Activated CD8-positive, alpha-beta memory T cell treated with anti-CD3 and anti-CD28 coated beads for 4 hours (primary cell): ENCODE measurements at regions not wholly inside any gene's neighbourhood (a gene's known extent, or its start where the extent isn't known, plus 50 kb on each side); places are given as distances from the start of the nearest gene placed in this dataset.

Experiments used
- DNase-seq, 2 donors: peaks; one replicate each; pipeline ENCODE4 v3.0.0-alpha.2; 2020; ENCODE audit warnings: low read depth in 2 of 2

- no peak for DNase-seq
These were observed 1087.5 kb downstream of the BRD1 start for GRCh38 chr22:48740086-48740730.

- no peak for DNase-seq
These were observed 1088.2 kb downstream of the BRD1 start for GRCh38 chr22:48739348-48740085.

GRCh38 chr22:48738204-48738980, 1089.3 kb downstream of the BRD1 start:
- no peak for DNase-seq

- DNase-seq = no peak
These were observed 1090.0 kb downstream of the BRD1 start for GRCh38 chr22:48737461-48738203.

GRCh38 chr22:48736593-48737460, 1090.8 kb downstream of the BRD1 start:
- no peak for DNase-seq

- DNase-seq = no peak
These were observed 1092.7 kb downstream of the BRD1 start for GRCh38 chr22:48734961-48735360.

- DNase-seq = no peak
These were observed 1093.3 kb downstream of the BRD1 start for GRCh38 chr22:48734359-48734758.

GRCh38 chr22:48729499-48730171, 1098.0 kb downstream of the BRD1 start:
- DNase-seq = no peak

GRCh38 chr22:48727454-48728058, 1100.1 kb downstream of the BRD1 start:
- DNase-seq = no peak

GRCh38 chr22:48724899-48725298, 1102.8 kb downstream of the BRD1 start:
- no peak for DNase-seq

- no peak for DNase-seq
These were observed 1105.0 kb downstream of the BRD1 start for GRCh38 chr22:48722661-48723060.

- no peak for DNase-seq
These were observed 1106.3 kb downstream of the BRD1 start for GRCh38 chr22:48721395-48721669.

GRCh38 chr22:48720662-48721394, 1106.8 kb downstream of the BRD1 start:
- DNase-seq = no peak

GRCh38 chr22:48719978-48720661, 1107.6 kb downstream of the BRD1 start:
- DNase-seq = no peak

GRCh38 chr22:48718818-48719500, 1108.7 kb downstream of the BRD1 start:
- no peak for DNase-seq

- DNase-seq = no peak
These were observed 1109.5 kb downstream of the BRD1 start for GRCh38 chr22:48717883-48718817.

GRCh38 chr22:48717076-48717810, 1110.4 kb downstream of the BRD1 start:
- no peak for DNase-seq
